ENCODE measurements at regions not wholly inside any gene's neighbourhood (a gene's known extent, or its start where the extent isn't known, plus 50 kb on each side); places are given as distances from the start of the nearest gene placed in this dataset.

DNA sequence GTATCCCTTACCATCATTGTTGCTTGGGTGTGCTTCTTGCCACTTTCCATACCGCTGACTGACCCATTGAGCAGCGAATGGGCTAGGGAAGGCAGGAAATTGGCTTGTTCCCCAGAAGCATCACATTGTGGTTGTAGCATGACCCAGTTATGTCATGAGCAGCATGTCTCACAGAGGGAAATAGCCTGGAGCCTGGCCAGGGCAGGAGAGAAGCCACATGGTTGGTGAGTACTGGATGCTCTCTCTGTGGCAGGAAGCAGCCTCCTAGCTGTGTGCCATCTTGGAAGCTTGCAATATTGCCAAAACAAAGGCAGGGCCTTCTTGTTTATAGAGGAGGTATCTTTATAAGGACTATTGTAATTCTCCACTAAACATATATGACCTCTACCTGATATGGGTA lies 482.6 kb downstream of the PIK3C3 start:
- TF ChIP-seq, protein P1, sequence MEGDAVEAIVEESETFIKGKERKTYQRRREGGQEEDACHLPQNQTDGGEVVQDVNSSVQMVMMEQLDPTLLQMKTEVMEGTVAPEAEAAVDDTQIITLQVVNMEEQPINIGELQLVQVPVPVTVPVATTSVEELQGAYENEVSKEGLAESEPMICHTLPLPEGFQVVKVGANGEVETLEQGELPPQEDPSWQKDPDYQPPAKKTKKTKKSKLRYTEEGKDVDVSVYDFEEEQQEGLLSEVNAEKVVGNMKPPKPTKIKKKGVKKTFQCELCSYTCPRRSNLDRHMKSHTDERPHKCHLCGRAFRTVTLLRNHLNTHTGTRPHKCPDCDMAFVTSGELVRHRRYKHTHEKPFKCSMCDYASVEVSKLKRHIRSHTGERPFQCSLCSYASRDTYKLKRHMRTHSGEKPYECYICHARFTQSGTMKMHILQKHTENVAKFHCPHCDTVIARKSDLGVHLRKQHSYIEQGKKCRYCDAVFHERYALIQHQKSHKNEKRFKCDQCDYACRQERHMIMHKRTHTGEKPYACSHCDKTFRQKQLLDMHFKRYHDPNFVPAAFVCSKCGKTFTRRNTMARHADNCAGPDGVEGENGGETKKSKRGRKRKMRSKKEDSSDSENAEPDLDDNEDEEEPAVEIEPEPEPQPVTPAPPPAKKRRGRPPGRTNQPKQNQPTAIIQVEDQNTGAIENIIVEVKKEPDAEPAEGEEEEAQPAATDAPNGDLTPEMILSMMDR (conservative IDR thresholded peaks at IDR 0.05): no peak
- no peak for TF ChIP-seq EZH2 (IDR thresholded peaks at IDR 0.05; ENCODE audit: low read depth)
